SK-N-SH (cell line): ENCODE measurements at regions not wholly inside any gene's neighbourhood (a gene's known extent, or its start where the extent isn't known, plus 50 kb on each side); places are given as distances from the start of the nearest gene placed in this dataset.

Experiments
- CTCF ChIA-PET: fragments of 300-600, 350-600 bp; formaldehyde crosslinking; extraction: SDS; loops from one replicate; lab custom pipeline; 2021; lab: Yijun Ruan, JAX
- POLR2A ChIA-PET: fragments of 350-600 bp; sonication (Branson Sonifier 250); formaldehyde crosslinking; extraction: SDS; loops from one replicate; lab custom pipeline; 2020; ENCODE audit warnings: antibody characterized with exemption, inconsistent platforms; lab: Yijun Ruan, JAX
- DNase-seq: peaks from one replicate; pipeline ENCODE4 v3.0.0; 2012
- H2AFZ ChIP-seq: fragments of 200-600 bp; sonication (generic); 2 replicates; pipeline ENCODE4 v1.8.1; 2016; ENCODE audit warnings: antibody characterized with exemption, mild to moderate bottlenecking, low read depth
- H3F3A ChIP-seq: fragments of 200-600 bp; sonication (generic); replicated peaks from 2 replicates; pipeline ENCODE3; 2016; ENCODE audit warnings: antibody characterized with exemption, mild to moderate bottlenecking; ENCODE audit not compliant: insufficient read depth
- H3K27ac ChIP-seq, 2 experiments: fragments of 200-500 bp in 1 of 2; fragments of 200-600 bp in 1 of 2; sonication (Bioruptor generic) in 1 of 2; sonication (generic), shearing (Covaris generic) in 1 of 2; 2 replicates each; pipeline versions ENCODE4 v1.5.1 to v1.6.1; 2014 to 2016; ENCODE audit warnings: low read depth in 2 of 2, inconsistent platforms in 1 of 2, low read length in 1 of 2, mild to moderate bottlenecking in 1 of 2, mixed read lengths in 1 of 2
- H3K27me3 ChIP-seq: fragments of 200-600 bp; sonication (generic), shearing (Covaris generic); 2 replicates; pipeline ENCODE4 v1.6.1; 2016; ENCODE audit warnings: mixed run types; ENCODE audit not compliant: insufficient read depth
- H3K36me3 ChIP-seq, 2 experiments: fragments of 200-500 bp in 1 of 2; fragments of 200-600 bp in 1 of 2; sonication (Bioruptor generic) in 1 of 2; sonication (generic) in 1 of 2; replicated peaks in 1 of 2; 2 replicates each; pipeline versions ENCODE3 to v1.5.1; 2014 to 2016; ENCODE audit warnings: low read length in 1 of 2, mild to moderate bottlenecking in 1 of 2; ENCODE audit not compliant: insufficient read depth in 2 of 2, control insufficient read depth in 1 of 2
- H3K4me1 ChIP-seq, 2 experiments: fragments of 200-500 bp in 1 of 2; fragments of 200-600 bp in 1 of 2; sonication (Bioruptor generic) in 1 of 2; sonication (generic), shearing (Covaris generic) in 1 of 2; 2 replicates each; pipeline versions ENCODE4 v1.5.1 to v1.6.1; 2014 to 2016; ENCODE audit warnings: low read depth in 1 of 2, low read length in 1 of 2, mixed run types in 1 of 2; ENCODE audit not compliant: insufficient read depth in 2 of 2, control insufficient read depth in 1 of 2
- H3K4me2 ChIP-seq: fragments of 200-600 bp; sonication (generic), shearing (Covaris generic); 2 replicates; pipeline ENCODE4 v1.6.1; 2017; ENCODE audit warnings: mixed run types
- H3K4me3 ChIP-seq, 2 experiments: fragments of 200-500 bp in 1 of 2; fragments of 200-600 bp in 1 of 2; sonication (Bioruptor generic) in 1 of 2; sonication (generic), shearing (Covaris generic) in 1 of 2; 2 replicates each; pipeline versions ENCODE4 v1.5.1 to v1.8.1; 2014 to 2016; ENCODE audit warnings: low read depth in 2 of 2, inconsistent platforms in 1 of 2, low read length in 1 of 2, mild to moderate bottlenecking in 1 of 2, mixed read lengths in 1 of 2, moderate library complexity in 1 of 2
- H3K79me2 ChIP-seq: fragments of 200-600 bp; sonication (generic); 2 replicates; pipeline ENCODE4 v1.8.1; 2017; ENCODE audit warnings: mild to moderate bottlenecking; ENCODE audit not compliant: insufficient read depth
- H3K9ac ChIP-seq: fragments of 200-600 bp; sonication (generic); 2 replicates; pipeline ENCODE4 v1.6.1; 2017; ENCODE audit warnings: mixed run types
- H3K9me2 ChIP-seq: fragments of 200-600 bp; sonication (generic); 2 replicates; pipeline ENCODE4 v1.6.1; 2017; ENCODE audit warnings: mixed run types
- H3K9me3 ChIP-seq: fragments of 200-600 bp; sonication (generic); 2 replicates; pipeline ENCODE4 v1.6.1; 2017; ENCODE audit warnings: mixed run types, mild to moderate bottlenecking, moderate library complexity
- H4K20me1 ChIP-seq: fragments of 200-600 bp; sonication (generic); 2 replicates; pipeline ENCODE4 v1.6.1; 2017; ENCODE audit warnings: mild to moderate bottlenecking, mixed run types; ENCODE audit not compliant: insufficient read depth
- EZH2phosphoT487 ChIP-seq: fragments of 200-600 bp; sonication (generic); IDR thresholded peaks from 2 replicates; pipeline ENCODE4 v1.6.1; 2017; ENCODE audit warnings: low read depth, mixed run types, mild to moderate bottlenecking, antibody characterized with exemption, moderate library complexity, borderline replicate concordance
- FOSL2 ChIP-seq: IDR thresholded peaks from 2 replicates; pipeline ENCODE4 v1.4.0; 2012; ENCODE audit warnings: low read depth, mild to moderate bottlenecking, moderate library complexity, borderline replicate concordance
- GABPA ChIP-seq: IDR thresholded peaks from 2 replicates; pipeline ENCODE4 v1.4.0; 2012; ENCODE audit warnings: low read depth, mild to moderate bottlenecking
- IRF3 ChIP-seq: fragments of 150-350 bp; IDR thresholded peaks from 2 replicates; pipeline ENCODE4 v1.6.1; 2016; ENCODE audit warnings: mild to moderate bottlenecking, low read depth, low read length
- MEF2A ChIP-seq: IDR thresholded peaks from 2 replicates; pipeline ENCODE4 v1.4.0; 2012; ENCODE audit warnings: low read depth, borderline replicate concordance
- NRF1 ChIP-seq: IDR thresholded peaks from 2 replicates; pipeline ENCODE4 v1.6.1; 2012; ENCODE audit warnings: low read depth, mild to moderate bottlenecking, low read length
- RAD21 ChIP-seq: IDR thresholded peaks from 2 replicates; pipeline ENCODE4 v1.6.1; 2012; ENCODE audit warnings: mild to moderate bottlenecking, low read length
- RFX5 ChIP-seq: IDR thresholded peaks from 2 replicates; pipeline ENCODE4 v1.6.1; 2012; ENCODE audit warnings: mild to moderate bottlenecking, improper control_type of control experiment, low read length
- TAF1 ChIP-seq: IDR thresholded peaks from 2 replicates; pipeline ENCODE4 v1.6.1; 2012; ENCODE audit warnings: low read depth, mild to moderate bottlenecking, low read length, moderate library complexity, borderline replicate concordance
- WGBS: methylation state at CpG from one replicate; pipeline ENCODE4 v1.1.6; 2017; ENCODE audit warnings: low lambda C conversion rate; 5-methylcytosine and 5-hydroxymethylcytosine counted together
- TF ChIP-seq, protein P1 (sequence below): IDR thresholded peaks from 2 replicates; pipeline ENCODE4; 2012
- TF ChIP-seq, protein P2 (sequence below): fragments of 200-600 bp; sonication (generic); IDR thresholded peaks from 2 replicates; pipeline ENCODE4 v1.6.1; 2017; ENCODE audit warnings: antibody characterized with exemption, mild to moderate bottlenecking, moderate library complexity
- TF ChIP-seq, protein P3 (sequence below): IDR thresholded peaks from 2 replicates; pipeline ENCODE4 v1.4.0; 2012; ENCODE audit warnings: low read depth, borderline replicate concordance

GRCh38 chrX:7235071-7235470, 87.1 kb upstream of the PUDP start:
- Histone ChIP-seq H3K36me3 (no peaks in the 10 kb centered on the region), H3K9ac (no peak overlapping the region), H2AFZ (no peak overlapping the region), H3K4me2 (no peak overlapping the region), H3K9me3 (no peaks in the 10 kb centered on the region), H3K4me1 (no peaks in the 10 kb centered on the region), H3K9me2 (no peaks in the 10 kb centered on the region), H4K20me1 (no peaks in the 10 kb centered on the region), H3K27me3 (no peaks in the 10 kb centered on the region), H3F3A (no peaks in the 10 kb centered on the region), H3K4me3 (no peak overlapping the region), H3K79me2 (no peaks in the 10 kb centered on the region), H3K27ac (no peak overlapping the region)
- CTCF ChIA-PET = no interaction called here
- TF ChIP-seq TAF1 (no peak), IRF3 (no peak)
- POLR2A ChIA-PET = no interaction called here
- no peak for DNase-seq

DNA sequence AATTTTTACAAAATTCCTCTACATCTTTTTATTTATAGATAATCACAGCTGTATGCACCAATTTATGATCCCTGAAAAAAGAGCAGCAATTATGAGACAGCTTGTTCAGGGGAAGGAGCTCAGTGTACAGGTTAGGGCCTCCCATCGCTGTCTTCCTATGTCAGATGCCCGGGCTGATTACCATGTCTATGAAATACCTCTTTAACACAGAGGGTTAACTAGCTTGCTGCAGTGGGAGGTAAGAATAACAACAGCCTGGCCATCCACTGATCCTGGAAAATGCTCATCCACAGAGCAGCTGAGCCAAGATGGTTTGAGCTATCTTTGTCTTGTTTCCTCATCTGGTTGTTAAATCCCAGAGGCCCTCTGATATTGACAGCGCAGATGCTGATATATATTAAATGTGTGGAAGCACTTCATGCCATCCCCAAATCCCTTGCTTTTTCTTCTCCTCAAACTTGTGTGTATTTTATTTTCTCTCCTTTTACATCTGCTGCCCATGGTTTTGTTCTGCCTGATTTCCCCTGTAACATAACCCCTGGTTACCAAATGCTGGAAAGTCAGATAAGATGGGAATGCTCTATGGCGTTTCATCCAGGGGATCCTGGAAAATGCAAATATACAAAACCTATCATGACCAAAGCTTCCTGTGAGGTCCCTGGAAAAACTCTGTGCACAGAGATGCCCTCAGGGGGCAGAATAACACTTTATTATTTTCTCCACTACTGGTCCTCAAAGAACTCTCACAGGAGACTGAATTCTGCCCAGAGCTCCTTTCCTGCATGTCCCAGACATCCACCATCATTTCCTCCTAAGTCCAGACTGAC, 85.8 kb upstream of the PUDP start:
- WGBS = 37% methylated on average over 4 of the region's 4 CpGs
- CTCF ChIA-PET = interaction anchor here (0.9 kb wide), 1 partner anchor 16 kb away, joined by 3 read pairs; no protein-coding TSS in a partner anchor
- no peaks in the 10 kb centered on the region for H4K20me1 ChIP-seq

GRCh38 chrX:7228226-7228625, 80.3 kb upstream of the PUDP start:
- 6% methylated on average over 2 of the region's 2 CpGs for WGBS
- no peaks in the 10 kb centered on the region for H3K9me3 ChIP-seq
- no peak for TF ChIP-seq RFX5
- no peak for TF ChIP-seq EZH2phosphoT487
- no peak for TF ChIP-seq IRF3
- TF ChIP-seq, protein P1, sequence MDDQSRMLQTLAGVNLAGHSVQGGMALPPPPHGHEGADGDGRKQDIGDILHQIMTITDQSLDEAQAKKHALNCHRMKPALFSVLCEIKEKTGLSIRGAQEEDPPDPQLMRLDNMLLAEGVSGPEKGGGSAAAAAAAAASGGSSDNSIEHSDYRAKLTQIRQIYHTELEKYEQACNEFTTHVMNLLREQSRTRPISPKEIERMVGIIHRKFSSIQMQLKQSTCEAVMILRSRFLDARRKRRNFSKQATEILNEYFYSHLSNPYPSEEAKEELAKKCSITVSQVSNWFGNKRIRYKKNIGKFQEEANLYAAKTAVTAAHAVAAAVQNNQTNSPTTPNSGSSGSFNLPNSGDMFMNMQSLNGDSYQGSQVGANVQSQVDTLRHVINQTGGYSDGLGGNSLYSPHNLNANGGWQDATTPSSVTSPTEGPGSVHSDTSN = no peak
- TF ChIP-seq, protein P2, sequence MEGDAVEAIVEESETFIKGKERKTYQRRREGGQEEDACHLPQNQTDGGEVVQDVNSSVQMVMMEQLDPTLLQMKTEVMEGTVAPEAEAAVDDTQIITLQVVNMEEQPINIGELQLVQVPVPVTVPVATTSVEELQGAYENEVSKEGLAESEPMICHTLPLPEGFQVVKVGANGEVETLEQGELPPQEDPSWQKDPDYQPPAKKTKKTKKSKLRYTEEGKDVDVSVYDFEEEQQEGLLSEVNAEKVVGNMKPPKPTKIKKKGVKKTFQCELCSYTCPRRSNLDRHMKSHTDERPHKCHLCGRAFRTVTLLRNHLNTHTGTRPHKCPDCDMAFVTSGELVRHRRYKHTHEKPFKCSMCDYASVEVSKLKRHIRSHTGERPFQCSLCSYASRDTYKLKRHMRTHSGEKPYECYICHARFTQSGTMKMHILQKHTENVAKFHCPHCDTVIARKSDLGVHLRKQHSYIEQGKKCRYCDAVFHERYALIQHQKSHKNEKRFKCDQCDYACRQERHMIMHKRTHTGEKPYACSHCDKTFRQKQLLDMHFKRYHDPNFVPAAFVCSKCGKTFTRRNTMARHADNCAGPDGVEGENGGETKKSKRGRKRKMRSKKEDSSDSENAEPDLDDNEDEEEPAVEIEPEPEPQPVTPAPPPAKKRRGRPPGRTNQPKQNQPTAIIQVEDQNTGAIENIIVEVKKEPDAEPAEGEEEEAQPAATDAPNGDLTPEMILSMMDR = no peak
- TF ChIP-seq, protein P3, sequence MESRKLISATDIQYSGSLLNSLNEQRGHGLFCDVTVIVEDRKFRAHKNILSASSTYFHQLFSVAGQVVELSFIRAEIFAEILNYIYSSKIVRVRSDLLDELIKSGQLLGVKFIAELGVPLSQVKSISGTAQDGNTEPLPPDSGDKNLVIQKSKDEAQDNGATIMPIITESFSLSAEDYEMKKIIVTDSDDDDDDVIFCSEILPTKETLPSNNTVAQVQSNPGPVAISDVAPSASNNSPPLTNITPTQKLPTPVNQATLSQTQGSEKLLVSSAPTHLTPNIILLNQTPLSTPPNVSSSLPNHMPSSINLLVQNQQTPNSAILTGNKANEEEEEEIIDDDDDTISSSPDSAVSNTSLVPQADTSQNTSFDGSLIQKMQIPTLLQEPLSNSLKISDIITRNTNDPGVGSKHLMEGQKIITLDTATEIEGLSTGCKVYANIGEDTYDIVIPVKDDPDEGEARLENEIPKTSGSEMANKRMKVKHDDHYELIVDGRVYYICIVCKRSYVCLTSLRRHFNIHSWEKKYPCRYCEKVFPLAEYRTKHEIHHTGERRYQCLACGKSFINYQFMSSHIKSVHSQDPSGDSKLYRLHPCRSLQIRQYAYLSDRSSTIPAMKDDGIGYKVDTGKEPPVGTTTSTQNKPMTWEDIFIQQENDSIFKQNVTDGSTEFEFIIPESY = no peak
- no peak for TF ChIP-seq FOSL2
- TF ChIP-seq GABPA = no peak

More for the DNA sequence above, 85.8 kb upstream of the PUDP start:
- no peak overlapping the region for H3K27ac ChIP-seq
- H3K9me3 ChIP-seq = no peaks in the 10 kb centered on the region
- H3K27me3 ChIP-seq = no peaks in the 10 kb centered on the region
- DNase-seq = no peak
- no peaks in the 10 kb centered on the region for H3K36me3 ChIP-seq
- TF ChIP-seq MEF2A = no peak
- TF ChIP-seq RAD21 = no peak
- TF ChIP-seq NRF1 = no peak
- no peak overlapping the region for H3K9ac ChIP-seq
- POLR2A ChIA-PET = no interaction called here
- no peaks in the 10 kb centered on the region for H3K9me2 ChIP-seq
- H3F3A ChIP-seq = no peaks in the 10 kb centered on the region
- no peak overlapping the region for H3K4me2 ChIP-seq
- no peaks in the 10 kb centered on the region for H3K79me2 ChIP-seq
- H2AFZ ChIP-seq = no peak overlapping the region
- no peak overlapping the region for H3K4me3 ChIP-seq
- H3K4me1 ChIP-seq = no peaks in the 10 kb centered on the region

More at GRCh38 chrX:7228226-7228625, 80.3 kb upstream of the PUDP start:
- Histone ChIP-seq H3K79me2 (no peaks in the 10 kb centered on the region), H3K27me3 (no peaks in the 10 kb centered on the region), H3K9me2 (no peaks in the 10 kb centered on the region), H3K36me3 (no peaks in the 10 kb centered on the region), H3K9ac (no peak overlapping the region), H3K4me2 (no peak overlapping the region), H3F3A (no peaks in the 10 kb centered on the region), H3K4me1 (no peaks in the 10 kb centered on the region), H4K20me1 (no peaks in the 10 kb centered on the region), H2AFZ (no peak overlapping the region), H3K27ac (no peak overlapping the region), H3K4me3 (no peak overlapping the region)
- CTCF ChIA-PET = no interaction called here
- DNase-seq = no peak
- POLR2A ChIA-PET = no interaction called here
